ENCODE measurements at regions not wholly inside any gene's neighbourhood (a gene's known extent, or its start where the extent isn't known, plus 50 kb on each side); places are given as distances from the start of the nearest gene placed in this dataset.

DNA sequence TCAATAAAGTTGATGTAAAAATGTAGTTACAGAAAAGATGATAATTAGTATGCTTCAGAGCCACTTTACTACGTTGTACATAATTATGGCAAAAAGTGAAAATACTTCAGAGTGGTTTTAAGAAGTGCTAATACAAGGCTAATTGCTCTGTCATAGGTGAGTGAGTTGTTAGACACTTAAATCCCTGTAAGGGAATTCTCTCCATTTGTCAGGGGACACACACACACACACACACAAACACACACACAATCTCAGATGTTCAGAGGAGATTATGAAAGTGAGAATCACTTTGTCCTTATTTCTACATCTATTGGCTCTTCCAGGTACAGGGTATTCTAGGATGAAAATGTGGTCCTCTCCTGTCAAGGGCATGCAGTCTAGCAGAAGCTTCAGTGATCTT lies 208.3 kb upstream of the PELI2 start:
- H3K27me3 ChIP-seq (ENCODE audit: insufficient read depth, low read length, poor library complexity): no peaks in the 10 kb centered on the region
- no peaks in the 10 kb centered on the region for H4K20me1 ChIP-seq (ENCODE audit: insufficient read depth, low read length)
- H3K9ac ChIP-seq (ENCODE audit: low read depth, low read length): no peak overlapping the region
- H3K79me2 ChIP-seq (ENCODE audit: insufficient read depth, low read length): no peaks in the 10 kb centered on the region
- DNase-seq: no peak
- H3K4me3 ChIP-seq (ENCODE audit: low read depth in 1 of 2, low read length in 2 of 2): no peak overlapping the region
- H2AFZ ChIP-seq (ENCODE audit: low read depth, low read length): no peak overlapping the region
- H3K27ac ChIP-seq (ENCODE audit: low read length): no peak overlapping the region
- ATAC-seq (ENCODE audit: insufficient read depth, low read depth): no peak
- H3K9me3 ChIP-seq (ENCODE audit: insufficient read depth, low read length, severe bottlenecking): no peaks in the 10 kb centered on the region
- H3K4me2 ChIP-seq (ENCODE audit: insufficient read depth, low read length): no peak overlapping the region
- no peaks in the 10 kb centered on the region for H3K36me3 ChIP-seq (ENCODE audit: insufficient read depth, low read length)
- no peaks in the 10 kb centered on the region for H3K4me1 ChIP-seq (ENCODE audit: insufficient read depth, low read length)
- TF ChIP-seq EZH2 (IDR thresholded peaks at IDR 0.05; ENCODE audit: borderline replicate concordance, low read depth, low read length, severe bottlenecking) (no peak), CTCF (IDR thresholded peaks at IDR 0.05; ENCODE audit: borderline replicate concordance, extremely low read depth, low read length, poor library complexity, severe bottlenecking) (no peak)

DNA sequence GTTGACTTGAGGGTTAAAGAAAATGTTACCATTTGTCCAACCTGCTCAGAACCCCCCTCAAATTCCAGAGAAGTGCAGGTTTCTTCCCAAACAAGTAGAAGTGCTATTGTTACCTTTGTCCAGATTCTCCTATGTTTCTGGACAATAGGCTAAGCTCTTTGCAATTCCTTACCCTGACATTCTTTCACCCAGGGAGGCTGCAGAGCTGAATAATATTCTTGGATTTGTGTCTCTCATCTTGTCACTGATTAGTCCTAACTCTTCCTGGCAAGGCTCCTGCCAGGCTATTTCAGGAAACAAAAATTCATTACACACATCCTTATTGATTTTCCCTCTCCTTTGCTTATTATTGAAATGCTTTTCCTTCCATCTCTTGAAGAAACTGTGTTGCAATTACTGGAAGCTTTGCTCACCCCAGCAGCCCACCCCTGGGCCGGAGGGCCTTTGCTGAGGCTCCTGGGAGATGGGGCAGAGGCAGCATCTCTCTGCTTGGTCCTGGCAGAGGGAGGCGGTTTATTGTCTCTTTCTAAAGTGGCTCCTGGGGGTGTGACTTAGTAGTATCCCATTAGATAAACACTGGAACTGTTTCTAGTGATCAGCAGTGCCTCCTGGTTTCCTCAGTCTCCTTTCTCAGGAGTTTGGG lies 207.5 kb upstream of the PELI2 start:
- H3K27ac ChIP-seq (ENCODE audit: low read length): no peak overlapping the region
- no peak overlapping the region for H2AFZ ChIP-seq (ENCODE audit: low read depth, low read length)
- no peaks in the 10 kb centered on the region for H3K27me3 ChIP-seq (ENCODE audit: insufficient read depth, low read length, poor library complexity)
- no peak overlapping the region for H3K4me2 ChIP-seq (ENCODE audit: insufficient read depth, low read length)
- H3K4me1 ChIP-seq (ENCODE audit: insufficient read depth, low read length): no peaks in the 10 kb centered on the region
- no peaks in the 10 kb centered on the region for H4K20me1 ChIP-seq (ENCODE audit: insufficient read depth, low read length)
- no peak overlapping the region for H3K9ac ChIP-seq (ENCODE audit: low read depth, low read length)
- TF ChIP-seq EZH2 (IDR thresholded peaks at IDR 0.05; ENCODE audit: borderline replicate concordance, low read depth, low read length, severe bottlenecking): no peak
- TF ChIP-seq CTCF (IDR thresholded peaks at IDR 0.05; ENCODE audit: borderline replicate concordance, extremely low read depth, low read length, poor library complexity, severe bottlenecking): no peak
- no peaks in the 10 kb centered on the region for H3K36me3 ChIP-seq (ENCODE audit: insufficient read depth, low read length)
- ATAC-seq (ENCODE audit: insufficient read depth, low read depth) (no peak), DNase-seq (no peak)
- no peaks in the 10 kb centered on the region for H3K79me2 ChIP-seq (ENCODE audit: insufficient read depth, low read length)
- H3K9me3 ChIP-seq (ENCODE audit: insufficient read depth, low read length, severe bottlenecking): no peaks in the 10 kb centered on the region
- no peak overlapping the region for H3K4me3 ChIP-seq (ENCODE audit: low read depth in 1 of 2, low read length in 2 of 2)

DNA sequence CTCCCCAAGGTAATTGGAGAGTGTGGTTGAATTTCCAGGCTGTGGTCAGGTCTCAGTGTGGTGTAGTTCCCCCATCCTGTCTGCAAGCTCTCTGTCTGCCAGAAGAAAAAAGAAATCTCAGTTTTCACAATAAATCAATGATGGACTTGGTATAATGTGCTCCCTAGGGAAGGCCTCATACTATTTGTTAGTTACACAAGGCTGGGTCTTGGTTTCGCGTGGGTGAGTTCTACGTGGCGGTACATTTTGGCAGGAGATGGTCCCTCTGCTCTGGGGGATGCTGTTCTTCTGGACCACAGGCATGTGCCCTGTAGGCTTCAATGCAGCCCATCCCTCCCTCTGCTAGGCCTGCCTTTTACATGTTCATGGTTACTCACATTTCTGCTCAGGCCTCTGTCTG lies 206.4 kb upstream of the PELI2 start:
- no peaks in the 10 kb centered on the region for H3K4me1 ChIP-seq (ENCODE audit: insufficient read depth, low read length)
- DNase-seq (no peak), ATAC-seq (ENCODE audit: insufficient read depth, low read depth) (no peak)
- no peaks in the 10 kb centered on the region for H3K9me3 ChIP-seq (ENCODE audit: insufficient read depth, low read length, severe bottlenecking)
- no peaks in the 10 kb centered on the region for H3K36me3 ChIP-seq (ENCODE audit: insufficient read depth, low read length)
- no peak overlapping the region for H3K9ac ChIP-seq (ENCODE audit: low read depth, low read length)
- no peaks in the 10 kb centered on the region for H4K20me1 ChIP-seq (ENCODE audit: insufficient read depth, low read length)
- no peaks in the 10 kb centered on the region for H3K27me3 ChIP-seq (ENCODE audit: insufficient read depth, low read length, poor library complexity)
- H3K79me2 ChIP-seq (ENCODE audit: insufficient read depth, low read length): no peaks in the 10 kb centered on the region
- no peak overlapping the region for H3K4me2 ChIP-seq (ENCODE audit: insufficient read depth, low read length)
- no peak overlapping the region for H3K4me3 ChIP-seq (ENCODE audit: low read depth in 1 of 2, low read length in 2 of 2)
- TF ChIP-seq CTCF (IDR thresholded peaks at IDR 0.05; ENCODE audit: borderline replicate concordance, extremely low read depth, low read length, poor library complexity, severe bottlenecking) (no peak), EZH2 (IDR thresholded peaks at IDR 0.05; ENCODE audit: borderline replicate concordance, low read depth, low read length, severe bottlenecking) (no peak)
- no peak overlapping the region for H3K27ac ChIP-seq (ENCODE audit: low read length)
- H2AFZ ChIP-seq (ENCODE audit: low read depth, low read length): no peak overlapping the region

All from DND-41 (cell line).